CD4-positive, CD25-positive, alpha-beta regulatory T cell (primary cell): ENCODE measurements at regions not wholly inside any gene's neighbourhood (a gene's known extent, or its start where the extent isn't known, plus 50 kb on each side); places are given as distances from the start of the nearest gene placed in this dataset.

Source experiments
- ATAC-seq, 2 donors: fragments of 150-1000 bp; cut with Tn5 transposase; one replicate each; pipeline ENCODE4 v1.10.0; 2021; ENCODE audit warnings: low read depth in 2 of 2, moderate number of reproducible peaks in 2 of 2, moderate library complexity in 1 of 2
- DNase-seq, 3 donors: peaks; one replicate each; pipeline versions ENCODE4 v3.0.0 to v3.0.0-alpha.2; 2012 to 2022; ENCODE audit warnings: mixed read lengths in 1 of 3
- H3K27ac ChIP-seq: one replicate; pipeline ENCODE4 v1.7.0; 2013; ENCODE audit warnings: mild to moderate bottlenecking, low read length; ENCODE audit not compliant: insufficient read depth, poor library complexity, severe bottlenecking
- H3K27me3 ChIP-seq: one replicate; pipeline ENCODE4 v1.7.0; 2013; ENCODE audit warnings: low read length; ENCODE audit not compliant: control insufficient read depth, insufficient read depth
- H3K36me3 ChIP-seq: one replicate; pipeline ENCODE4 v1.7.0; 2013; ENCODE audit warnings: mild to moderate bottlenecking, low read length, moderate library complexity; ENCODE audit not compliant: control insufficient read depth, insufficient read depth
- H3K4me1 ChIP-seq: 2 replicates; pipeline ENCODE4 v1.7.0; 2013; ENCODE audit warnings: mild to moderate bottlenecking, low read length; ENCODE audit not compliant: insufficient read depth, control insufficient read depth, poor library complexity, severe bottlenecking
- H3K4me3 ChIP-seq: one replicate; pipeline ENCODE4 v1.7.0; 2013; ENCODE audit warnings: low read depth, mild to moderate bottlenecking, low read length, moderate library complexity
- H3K9me3 ChIP-seq, 2 experiments: 1 replicate in 1 of 2; 2 replicates in 1 of 2; pipeline ENCODE4 v1.7.0; 2013; ENCODE audit warnings: low read length in 2 of 2, mild to moderate bottlenecking in 1 of 2, moderate library complexity in 1 of 2; ENCODE audit not compliant: control insufficient read depth in 2 of 2
- H3K27ac Mint-ChIP-seq, 3 donors: one replicate each; pipeline ENCODE4 v1.8.0; 2020 to 2022; ENCODE audit warnings: mild to moderate bottlenecking in 3 of 3, mixed read lengths in 3 of 3, moderate library complexity in 2 of 3
- H3K27me3 Mint-ChIP-seq: one replicate; pipeline ENCODE4 v1.8.0; 2022; ENCODE audit warnings: mild to moderate bottlenecking, mixed read lengths
- H3K36me3 Mint-ChIP-seq: one replicate; pipeline ENCODE4 v1.8.0; 2020; ENCODE audit warnings: mixed read lengths
- H3K4me1 Mint-ChIP-seq, 4 donors: one replicate each; pipeline ENCODE4 v1.8.0; 2020 to 2022; ENCODE audit warnings: mixed read lengths in 4 of 4, mild to moderate bottlenecking in 1 of 4
- H3K4me3 Mint-ChIP-seq, 4 donors: one replicate each; pipeline ENCODE4 v1.8.0; 2020 to 2022; ENCODE audit warnings: mild to moderate bottlenecking in 4 of 4, mixed read lengths in 4 of 4, moderate library complexity in 3 of 4
- H3K9me3 Mint-ChIP-seq, 7 donors: one replicate each; pipeline ENCODE4 v1.8.0; 2020 to 2022; ENCODE audit warnings: mixed read lengths in 7 of 7, mild to moderate bottlenecking in 3 of 7, moderate library complexity in 2 of 7

- no peaks in the 10 kb centered on the region for H3K36me3 Mint-ChIP-seq
- Histone ChIP-seq H3K27ac (no peak overlapping the region), H3K4me3 (no peak overlapping the region), H3K27me3 (no peaks in the 10 kb centered on the region), H3K36me3 (no peaks in the 10 kb centered on the region), H3K4me1 (no peaks in the 10 kb centered on the region), H3K9me3 (no peaks in the 10 kb centered on the region)
- H3K27me3 Mint-ChIP-seq = no peaks in the 10 kb centered on the region
- no peak overlapping the region for H3K4me3 Mint-ChIP-seq
- H3K27ac Mint-ChIP-seq = no peak overlapping the region
- DNase-seq (no peak), ATAC-seq (no peak)
- peaks cover 0 to 3% (median 0%) of the 10 kb centered on the region in 7 donors for H3K9me3 Mint-ChIP-seq
- no peaks in the 10 kb centered on the region for H3K4me1 Mint-ChIP-seq
Observed at GRCh38 chr6:71194724-71195123, 93.9 kb upstream of the OGFRL1 start.

GRCh38 chr6:71197267-71197666 is 91.3 kb upstream of the OGFRL1 start:
- Mint-ChIP-seq H3K4me3 (no peak overlapping the region), H3K27me3 (no peaks in the 10 kb centered on the region), H3K27ac (no peak overlapping the region), H3K9me3 (peaks cover 0 to 1% (median 0%) of the 10 kb centered on the region in 7 donors), H3K4me1 (no peaks in the 10 kb centered on the region), H3K36me3 (no peaks in the 10 kb centered on the region)
- Histone ChIP-seq H3K4me3 (no peak overlapping the region), H3K27me3 (no peaks in the 10 kb centered on the region), H3K27ac (no peak overlapping the region), H3K36me3 (no peaks in the 10 kb centered on the region), H3K9me3 (no peaks in the 10 kb centered on the region), H3K4me1 (no peaks in the 10 kb centered on the region)
- ATAC-seq = no peak
- DNase-seq = no peak

GRCh38 chr6:71197780-71198179 is 90.8 kb upstream of the OGFRL1 start:
- H3K27me3 ChIP-seq = no peaks in the 10 kb centered on the region

DNA sequence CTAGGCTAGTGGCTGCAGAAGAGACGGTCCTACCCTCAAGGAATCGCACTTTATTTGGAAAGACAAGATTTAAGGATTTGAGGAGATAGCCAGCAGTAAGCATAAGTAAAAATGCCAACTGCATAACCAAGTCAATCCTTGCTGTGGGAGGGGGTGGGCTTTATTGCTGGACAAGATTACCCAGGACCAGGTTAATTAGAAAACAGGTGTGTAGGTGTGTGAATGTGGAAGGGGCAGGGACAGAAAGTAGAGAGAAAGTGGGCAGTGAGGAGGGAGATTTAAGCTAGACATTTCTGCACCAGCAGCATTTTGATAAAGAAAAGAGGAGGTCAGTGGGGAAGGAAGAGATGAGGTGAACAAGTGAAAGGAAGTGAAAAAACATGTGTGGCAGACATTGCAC is 89.7 kb upstream of the OGFRL1 start:
- DNase-seq = no peak
- no peaks in the 10 kb centered on the region for H3K27me3 ChIP-seq
- no peaks in the 10 kb centered on the region for H3K27me3 Mint-ChIP-seq
- no peak overlapping the region for H3K4me3 ChIP-seq
- H3K36me3 Mint-ChIP-seq = no peaks in the 10 kb centered on the region
- no peak for ATAC-seq
- no peaks in the 10 kb centered on the region for H3K36me3 ChIP-seq
- H3K27ac Mint-ChIP-seq = no peak overlapping the region
- H3K9me3 Mint-ChIP-seq = peaks cover 0 to 1% (median 0%) of the 10 kb centered on the region in 7 donors
- H3K4me3 Mint-ChIP-seq = no peak overlapping the region
- no peak overlapping the region for H3K27ac ChIP-seq
- H3K9me3 ChIP-seq = no peaks in the 10 kb centered on the region
- H3K4me1 Mint-ChIP-seq = no peaks in the 10 kb centered on the region
- no peaks in the 10 kb centered on the region for H3K4me1 ChIP-seq

More at GRCh38 chr6:71197780-71198179, 90.8 kb upstream of the OGFRL1 start:
- no peak overlapping the region for H3K4me3 Mint-ChIP-seq
- ATAC-seq (no peak), DNase-seq (no peak)
- no peaks in the 10 kb centered on the region for H3K4me1 ChIP-seq
- no peaks in the 10 kb centered on the region for H3K27me3 Mint-ChIP-seq
- no peaks in the 10 kb centered on the region for H3K36me3 ChIP-seq
- peaks cover 0 to 1% (median 0%) of the 10 kb centered on the region in 7 donors for H3K9me3 Mint-ChIP-seq
- no peaks in the 10 kb centered on the region for H3K4me1 Mint-ChIP-seq
- H3K27ac Mint-ChIP-seq = no peak overlapping the region
- no peak overlapping the region for H3K27ac ChIP-seq
- H3K9me3 ChIP-seq = no peaks in the 10 kb centered on the region
- no peaks in the 10 kb centered on the region for H3K36me3 Mint-ChIP-seq
- H3K4me3 ChIP-seq = no peak overlapping the region

- Histone ChIP-seq H3K27me3 (no peaks in the 10 kb centered on the region), H3K4me1 (no peaks in the 10 kb centered on the region), H3K27ac (no peak overlapping the region), H3K4me3 (no peak overlapping the region), H3K9me3 (no peaks in the 10 kb centered on the region), H3K36me3 (no peaks in the 10 kb centered on the region)
- H3K9me3 Mint-ChIP-seq = peaks cover 0 to 1% (median 0%) of the 10 kb centered on the region in 7 donors
- H3K4me1 Mint-ChIP-seq = no peaks in the 10 kb centered on the region
- no peaks in the 10 kb centered on the region for H3K36me3 Mint-ChIP-seq
- ATAC-seq (no peak), DNase-seq (no peak)
- H3K4me3 Mint-ChIP-seq = no peak overlapping the region
- H3K27me3 Mint-ChIP-seq = no peaks in the 10 kb centered on the region
- no peak overlapping the region for H3K27ac Mint-ChIP-seq
Observed at GRCh38 chr6:71199736-71200135, 88.9 kb upstream of the OGFRL1 start.

- Histone ChIP-seq H3K9me3 (no peaks in the 10 kb centered on the region), H3K27me3 (no peaks in the 10 kb centered on the region), H3K36me3 (no peaks in the 10 kb centered on the region), H3K4me1 (no peaks in the 10 kb centered on the region), H3K27ac (no peak overlapping the region), H3K4me3 (no peak overlapping the region)
- DNase-seq (no peak), ATAC-seq (no peak)
- Mint-ChIP-seq H3K9me3 (peaks cover 0 to 1% (median 0%) of the 10 kb centered on the region in 7 donors), H3K36me3 (no peaks in the 10 kb centered on the region), H3K27me3 (peaks cover 4% of the 10 kb centered on the region), H3K4me3 (no peak overlapping the region), H3K4me1 (no peaks in the 10 kb centered on the region), H3K27ac (no peak overlapping the region)
Observed at GRCh38 chr6:71203206-71203605, 85.4 kb upstream of the OGFRL1 start.

GRCh38 chr6:71204741-71205140 is 83.9 kb upstream of the OGFRL1 start:
- H3K27ac Mint-ChIP-seq = no peak overlapping the region
- H3K9me3 Mint-ChIP-seq = no peaks in the 10 kb centered on the region
- Histone ChIP-seq H3K4me3 (no peak overlapping the region), H3K36me3 (no peaks in the 10 kb centered on the region), H3K27ac (no peak overlapping the region), H3K27me3 (peaks cover 2% of the 10 kb centered on the region), H3K4me1 (no peaks in the 10 kb centered on the region), H3K9me3 (no peaks in the 10 kb centered on the region)
- DNase-seq = no peak
- no peaks in the 10 kb centered on the region for H3K36me3 Mint-ChIP-seq
- no peak for ATAC-seq
- no peaks in the 10 kb centered on the region for H3K4me1 Mint-ChIP-seq
- no peak overlapping the region for H3K4me3 Mint-ChIP-seq
- H3K27me3 Mint-ChIP-seq = peaks cover 4% of the 10 kb centered on the region

DNA sequence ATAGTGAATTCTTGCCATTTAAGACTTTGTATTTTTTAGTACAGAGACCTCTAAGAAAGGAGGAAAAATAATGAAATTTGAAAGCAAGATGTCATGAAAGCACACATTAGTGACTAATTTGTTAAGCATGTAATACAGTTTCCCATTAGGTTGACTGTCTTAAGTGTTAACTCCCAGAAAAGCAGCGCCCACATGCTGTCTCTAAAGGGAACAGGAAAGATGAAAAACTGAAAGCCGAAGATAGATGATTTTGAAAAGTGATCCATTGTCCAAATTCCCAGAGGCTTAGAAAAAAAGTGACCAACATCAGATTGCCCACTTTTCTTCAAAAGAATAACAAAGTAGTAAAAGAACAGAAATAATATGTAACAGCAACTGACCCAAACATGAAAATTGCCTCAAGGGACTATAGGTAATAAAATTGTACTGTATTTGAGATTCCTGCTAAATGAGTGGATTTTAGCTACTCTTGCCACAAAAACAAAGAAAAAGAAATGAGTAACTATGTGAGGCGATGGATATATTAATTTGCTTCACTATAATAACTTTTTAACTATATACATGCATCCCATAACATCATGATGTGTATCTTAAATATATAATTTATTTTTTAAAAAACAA is 83.2 kb upstream of the OGFRL1 start:
- Histone ChIP-seq H3K27ac (no peak overlapping the region), H3K36me3 (no peaks in the 10 kb centered on the region), H3K27me3 (peaks cover 2% of the 10 kb centered on the region), H3K9me3 (no peaks in the 10 kb centered on the region), H3K4me1 (no peaks in the 10 kb centered on the region), H3K4me3 (no peak overlapping the region)
- no peaks in the 10 kb centered on the region for H3K4me1 Mint-ChIP-seq
- peaks cover 4% of the 10 kb centered on the region for H3K27me3 Mint-ChIP-seq
- H3K4me3 Mint-ChIP-seq = no peak overlapping the region
- no peak overlapping the region for H3K27ac Mint-ChIP-seq
- H3K9me3 Mint-ChIP-seq = no peaks in the 10 kb centered on the region
- H3K36me3 Mint-ChIP-seq = no peaks in the 10 kb centered on the region
- ATAC-seq = no peak
- no peak for DNase-seq
